Mesodermal cell (in vitro differentiated cells): ENCODE measurements at regions not wholly inside any gene's neighbourhood (a gene's known extent, or its start where the extent isn't known, plus 50 kb on each side); places are given as distances from the start of the nearest gene placed in this dataset.

Experiments used
- H3K27ac ChIP-seq: 2 replicates; pipeline ENCODE4 v1.7.0; 2013; ENCODE audit warnings: mild to moderate bottlenecking, low read depth, low read length, moderate library complexity; ENCODE audit not compliant: severe bottlenecking
- H3K36me3 ChIP-seq: 2 replicates; pipeline ENCODE4 v1.7.1; 2013; ENCODE audit warnings: mild to moderate bottlenecking, low read length, moderate library complexity; ENCODE audit not compliant: control insufficient read depth, insufficient read depth
- H3K4me1 ChIP-seq: one replicate; pipeline ENCODE4 v1.7.1; 2013; ENCODE audit warnings: mild to moderate bottlenecking, low read length; ENCODE audit not compliant: insufficient read depth, control insufficient read depth, poor library complexity, severe bottlenecking
- H3K4me3 ChIP-seq: 2 replicates; pipeline ENCODE4 v1.7.0; 2013; ENCODE audit warnings: low read length, control low read depth, mild to moderate bottlenecking; ENCODE audit not compliant: insufficient read depth, poor library complexity, severe bottlenecking; ENCODE audit errors: extremely low read depth
- H3K9me3 ChIP-seq: 2 replicates; pipeline ENCODE4 v1.7.1; 2013; ENCODE audit warnings: mild to moderate bottlenecking, low read length, moderate library complexity; ENCODE audit not compliant: control insufficient read depth
- WGBS, 2 experiments: methylation state at CpG; one replicate each; pipeline ENCODE4 v1.1.5; 2013; ENCODE audit warnings: missing lambda C conversion rate in 2 of 2; ENCODE audit not compliant: insufficient coverage in 2 of 2; 5-methylcytosine and 5-hydroxymethylcytosine counted together

DNA sequence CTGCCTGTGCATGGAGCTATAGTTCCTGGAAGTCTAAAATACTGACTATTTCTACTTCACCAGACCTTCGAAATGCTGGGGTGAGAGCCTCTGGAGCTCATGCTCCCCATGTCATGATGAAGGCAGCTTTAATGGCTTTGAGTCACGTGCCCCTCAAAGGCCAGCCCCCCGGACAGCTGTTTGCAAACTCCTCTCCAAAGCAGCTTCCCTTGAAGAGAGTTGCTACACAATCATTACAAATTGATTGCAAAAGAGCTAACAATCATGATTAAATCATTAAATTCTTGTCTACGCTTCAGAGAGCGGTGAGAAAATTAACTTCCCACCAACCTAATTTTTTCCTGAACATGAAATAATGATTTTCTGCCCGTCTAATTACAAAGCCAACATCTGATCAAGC lies 134.8 kb upstream of the IRX6 start:
- Histone ChIP-seq H3K4me1 (peaks cover under 1% of the 10 kb centered on the region), H3K9me3 (no peaks in the 10 kb centered on the region), H3K36me3 (no peaks in the 10 kb centered on the region), H3K4me3 (no peak overlapping the region), H3K27ac (no peak overlapping the region)
- 55 to 81% methylated on average over 2 to 5 of the region's 6 CpGs for WGBS, 2 experiments

DNA sequence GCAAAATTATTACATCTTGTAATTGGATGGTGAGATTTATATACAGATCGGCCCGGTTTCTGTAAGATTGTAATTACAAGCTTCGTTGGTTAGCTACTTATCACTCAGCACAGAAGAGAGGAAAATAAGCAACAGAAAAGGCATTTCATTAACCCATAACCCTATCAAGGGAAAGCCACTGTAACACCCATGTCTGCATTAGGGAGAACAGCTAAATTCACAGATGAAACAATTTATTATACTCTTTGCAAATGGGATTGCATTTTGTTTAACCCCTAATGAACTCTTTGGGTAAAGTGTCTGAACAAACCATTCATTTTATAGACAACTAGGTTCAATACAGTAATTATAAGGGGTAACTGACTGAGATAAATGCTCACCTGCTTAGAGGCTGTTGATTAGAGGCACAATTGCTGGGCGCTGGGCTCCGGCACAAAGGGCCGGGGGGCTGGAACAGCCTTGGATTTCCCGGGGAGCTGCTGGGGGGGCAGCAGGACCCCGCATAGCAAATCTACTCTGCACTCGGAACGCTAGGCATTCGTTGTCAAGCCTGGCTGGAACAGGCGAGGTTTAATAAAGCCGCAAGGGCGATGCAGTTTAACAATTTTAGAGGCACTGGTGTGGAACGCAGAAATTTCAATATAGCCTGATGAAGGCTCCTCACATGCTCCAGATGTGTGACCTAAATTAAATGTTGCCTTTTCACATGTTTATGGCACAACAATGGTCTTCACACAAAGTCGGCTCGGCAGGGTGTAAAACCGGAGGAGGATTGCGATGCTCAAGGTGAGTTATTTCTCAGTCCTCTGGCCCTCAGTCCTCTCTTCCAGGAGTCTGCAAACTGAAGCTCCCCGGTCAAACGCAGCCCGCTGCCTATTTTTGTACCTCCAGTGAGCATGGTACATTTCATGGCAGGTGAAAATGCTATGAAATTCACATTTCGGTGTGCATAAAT lies 134.0 kb upstream of the IRX6 start:
- H3K4me3 ChIP-seq, result no peak overlapping the region
- WGBS, 2 experiments, result 53 to 58% methylated on average over 14 to 17 of the region's 23 CpGs

DNA sequence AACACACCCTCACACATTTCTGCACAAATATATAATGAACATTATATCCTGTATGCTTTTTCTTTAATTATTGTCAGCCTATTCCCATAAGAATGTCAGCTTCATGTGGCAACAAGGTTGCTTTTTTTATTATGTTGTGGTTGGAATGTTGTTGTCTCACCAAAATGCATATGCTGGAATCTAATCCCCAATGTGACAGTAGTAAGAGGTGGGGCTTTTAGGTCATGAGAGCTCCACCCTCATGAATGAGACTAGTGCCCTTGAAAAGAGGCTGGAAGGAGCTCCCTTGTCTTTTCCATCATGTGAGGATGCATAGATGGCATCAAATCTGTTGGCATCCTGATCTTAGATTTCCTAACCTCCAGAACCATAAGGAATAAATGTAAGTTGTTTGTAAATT lies 131.3 kb upstream of the IRX6 start:
- H3K27ac ChIP-seq, result no peak overlapping the region
- no peaks in the 10 kb centered on the region for H3K4me1 ChIP-seq
- no peaks in the 10 kb centered on the region for H3K9me3 ChIP-seq
- no peaks in the 10 kb centered on the region for H3K36me3 ChIP-seq
- no peak overlapping the region for H3K4me3 ChIP-seq

More for the DNA sequence above, 134.0 kb upstream of the IRX6 start:
- Histone ChIP-seq H3K4me1 (no peaks in the 10 kb centered on the region), H3K36me3 (no peaks in the 10 kb centered on the region), H3K9me3 (no peaks in the 10 kb centered on the region), H3K27ac (no peak overlapping the region)

DNA sequence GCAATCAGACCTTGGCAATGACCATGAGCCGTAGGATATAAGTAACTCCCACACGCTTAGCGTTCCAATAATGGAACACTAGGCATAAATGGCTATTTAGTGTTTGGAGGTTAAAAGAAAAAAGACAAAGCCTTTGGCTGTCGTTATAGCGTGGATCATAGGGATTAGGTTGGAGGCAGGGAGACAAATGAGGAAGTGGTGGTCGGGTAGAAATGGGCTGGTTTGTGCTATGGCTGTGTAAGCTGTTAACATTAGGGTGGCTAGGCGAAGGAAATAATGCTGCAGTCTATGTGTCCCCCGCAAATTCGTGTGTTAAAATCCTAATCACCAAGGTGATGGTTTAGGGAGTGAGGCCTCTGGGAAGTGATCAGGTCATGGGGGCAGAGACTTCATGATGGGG lies 120.4 kb upstream of the IRX6 start:
- Histone ChIP-seq H3K36me3 (no peaks in the 10 kb centered on the region), H3K27ac (no peak overlapping the region), H3K4me3 (no peak overlapping the region), H3K4me1 (no peaks in the 10 kb centered on the region), H3K9me3 (no peaks in the 10 kb centered on the region)
- 91 to 98% methylated on average over 6 to 7 of the region's 9 CpGs for WGBS, 2 experiments

DNA sequence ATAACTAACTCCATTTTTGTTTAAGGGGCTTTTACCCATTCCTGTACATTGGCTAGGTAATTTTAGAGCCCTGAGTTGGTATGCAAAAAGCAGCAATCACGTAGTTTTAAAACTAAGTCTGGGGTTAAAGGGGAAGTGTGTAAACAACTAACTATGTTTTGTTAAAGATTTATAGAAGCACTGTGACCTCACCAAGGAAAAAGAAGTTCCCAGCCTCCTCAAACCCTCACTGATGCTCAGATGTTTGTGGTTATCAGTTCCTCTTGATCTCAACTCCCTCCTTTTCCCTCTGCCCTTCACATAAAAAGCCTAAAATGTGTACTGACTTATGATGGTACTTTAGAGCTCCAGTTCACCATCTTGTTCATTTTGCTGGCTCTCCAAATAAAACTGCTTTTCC lies 119.9 kb upstream of the IRX6 start:
- 88% methylated on average over 1 of the region's 1 CpG; no CpG with 5 or more reads in 1 of the 2 experiments for WGBS, 2 experiments

DNA sequence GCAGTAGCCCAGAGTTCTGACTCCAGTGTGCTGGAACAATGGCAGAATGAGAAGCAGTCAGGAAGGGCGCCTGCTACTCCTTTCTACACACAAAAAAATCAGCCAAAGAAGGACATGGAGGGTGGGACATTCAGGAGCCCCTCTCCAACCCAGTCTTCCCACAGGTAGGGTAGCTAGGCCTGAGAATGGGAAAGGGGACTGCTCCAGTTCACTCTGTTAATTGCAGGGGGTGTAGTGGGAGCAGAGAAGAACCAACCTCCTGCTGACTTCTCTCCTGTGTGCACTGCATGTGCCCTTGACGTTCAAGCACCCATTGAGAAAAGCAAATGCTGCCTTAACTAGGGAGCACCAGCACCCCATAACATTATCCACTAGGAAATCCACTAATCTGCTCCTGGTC lies 119.1 kb upstream of the IRX6 start:
- no peaks in the 10 kb centered on the region for H3K36me3 ChIP-seq
- WGBS, 2 experiments, result 63% methylated on average over 1 of the region's 2 CpGs; no CpG with 5 or more reads in 1 of the 2 experiments
- H3K9me3 ChIP-seq, result no peaks in the 10 kb centered on the region
- no peak overlapping the region for H3K4me3 ChIP-seq
- H3K27ac ChIP-seq, result no peak overlapping the region
- H3K4me1 ChIP-seq, result no peaks in the 10 kb centered on the region

More for the DNA sequence above, 119.9 kb upstream of the IRX6 start:
- no peaks in the 10 kb centered on the region for H3K36me3 ChIP-seq
- H3K27ac ChIP-seq, result no peak overlapping the region
- no peaks in the 10 kb centered on the region for H3K4me1 ChIP-seq
- no peak overlapping the region for H3K4me3 ChIP-seq
- no peaks in the 10 kb centered on the region for H3K9me3 ChIP-seq

DNA sequence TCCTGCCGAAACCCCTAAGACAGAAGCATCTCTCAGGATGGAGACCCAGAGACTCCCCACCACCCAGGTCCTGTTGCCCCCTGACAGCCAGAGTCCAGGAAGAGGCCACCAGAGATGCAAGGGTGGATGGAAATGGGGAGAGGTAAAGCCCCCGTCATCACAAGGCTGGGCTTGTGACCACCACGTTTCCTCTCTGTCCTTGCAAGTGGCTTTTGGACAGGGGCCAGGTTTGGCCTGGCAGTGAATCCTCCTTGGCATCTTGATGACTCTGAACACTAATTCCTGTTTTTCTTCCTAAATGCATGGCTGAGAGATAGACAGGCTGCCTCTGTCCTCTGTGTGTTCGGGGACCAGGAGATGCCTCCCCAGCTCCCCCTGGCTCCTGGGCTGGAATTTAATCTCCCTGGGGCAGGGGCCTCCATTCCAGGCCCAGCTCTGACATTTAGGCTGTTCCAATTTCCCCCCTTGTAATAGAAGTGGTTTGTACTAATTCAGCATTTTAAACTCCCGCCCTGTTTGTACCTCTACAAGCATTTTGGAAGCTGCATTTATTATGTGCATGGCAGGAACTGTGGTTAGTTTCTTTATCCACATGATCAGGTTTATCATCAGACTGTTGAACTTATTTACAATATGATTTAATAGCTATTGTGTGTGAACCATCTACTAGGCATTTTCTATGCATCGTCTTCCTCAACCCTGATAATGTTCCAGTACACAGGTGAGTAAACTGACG lies 116.1 kb upstream of the IRX6 start:
- H3K4me3 ChIP-seq, result no peak overlapping the region
- WGBS, 2 experiments, result 97 to 98% methylated on average over 4 to 5 of the region's 7 CpGs
- H3K9me3 ChIP-seq, result no peaks in the 10 kb centered on the region
- no peaks in the 10 kb centered on the region for H3K4me1 ChIP-seq
- H3K36me3 ChIP-seq, result no peaks in the 10 kb centered on the region
- H3K27ac ChIP-seq, result no peak overlapping the region

DNA sequence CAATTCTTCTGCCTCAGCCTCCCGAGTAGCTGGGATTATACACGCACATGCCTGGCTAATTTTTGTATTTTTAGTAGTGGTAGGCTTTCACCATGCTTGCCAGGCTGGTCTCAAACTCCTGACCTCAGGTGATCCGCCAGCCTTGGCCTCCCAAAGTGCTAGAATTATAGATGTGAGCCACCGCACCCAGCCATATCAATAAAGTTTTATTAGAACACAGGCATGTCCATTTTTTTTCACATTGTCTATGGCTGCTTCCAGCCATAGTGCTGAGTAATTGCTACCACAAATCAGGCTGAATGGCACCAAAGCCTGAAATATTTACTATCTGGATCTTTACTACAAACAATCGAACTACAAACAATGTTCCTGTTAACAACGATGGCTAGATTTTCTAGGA lies 114.4 kb upstream of the IRX6 start:
- Histone ChIP-seq H3K4me3 (no peak overlapping the region), H3K4me1 (no peaks in the 10 kb centered on the region), H3K9me3 (no peaks in the 10 kb centered on the region), H3K27ac (no peak overlapping the region), H3K36me3 (no peaks in the 10 kb centered on the region)
- WGBS, 2 experiments, result 92 to 100% methylated on average over 2 to 4 of the region's 6 CpGs

DNA sequence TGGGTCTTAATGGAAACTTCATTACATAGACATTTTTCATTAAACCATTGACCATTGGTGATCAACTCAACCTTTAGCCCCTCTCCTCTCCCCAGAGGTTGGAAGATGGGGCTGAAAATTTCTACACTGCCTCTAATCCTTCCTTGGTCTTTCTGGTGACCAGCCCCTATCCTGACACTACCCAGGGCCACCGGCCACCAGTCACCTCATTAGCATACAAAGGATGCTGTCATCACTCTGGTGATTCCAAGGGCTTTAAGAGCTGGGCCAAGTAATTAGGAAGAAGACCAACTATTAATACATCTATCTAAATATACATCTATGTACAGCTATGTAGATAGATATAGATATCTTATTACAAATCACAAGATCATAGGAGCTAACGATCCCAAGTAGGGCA lies 111.2 kb upstream of the IRX6 start:
- no peak overlapping the region for H3K4me3 ChIP-seq
- H3K4me1 ChIP-seq, result no peaks in the 10 kb centered on the region
- 80% methylated on average over 1 of the region's 2 CpGs; no CpG with 5 or more reads in 1 of the 2 experiments for WGBS, 2 experiments
- H3K36me3 ChIP-seq, result no peaks in the 10 kb centered on the region
- no peak overlapping the region for H3K27ac ChIP-seq
- H3K9me3 ChIP-seq, result no peaks in the 10 kb centered on the region

DNA sequence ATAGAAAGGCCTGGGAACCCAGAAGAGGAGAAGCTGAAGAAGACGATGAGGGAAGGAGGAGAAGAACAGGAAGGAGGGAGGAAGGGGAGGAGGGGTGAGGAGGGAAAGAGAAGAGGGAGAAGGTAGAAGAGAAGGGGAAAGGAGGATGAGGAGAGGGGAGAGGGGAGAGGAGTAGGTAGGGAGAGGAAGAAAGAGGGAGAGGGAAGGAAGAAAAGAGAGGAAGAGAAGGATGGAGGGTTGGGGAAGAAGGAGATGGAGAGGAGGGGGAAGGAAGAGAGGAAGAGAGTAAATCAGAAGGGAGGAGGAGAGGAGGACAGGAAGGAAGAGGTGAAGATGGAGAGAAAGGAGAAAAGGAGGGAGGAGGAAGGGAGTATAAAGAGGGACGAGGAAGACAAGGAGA lies 109.6 kb upstream of the IRX6 start:
- Histone ChIP-seq H3K36me3 (no peaks in the 10 kb centered on the region), H3K4me1 (no peaks in the 10 kb centered on the region), H3K4me3 (no peak overlapping the region), H3K27ac (no peak overlapping the region), H3K9me3 (no peaks in the 10 kb centered on the region)
- WGBS, 2 experiments, result 50 to 60% methylated on average over 1 to 2 of the region's 2 CpGs
